GM23248 (cell line): ENCODE measurements at regions not wholly inside any gene's neighbourhood (a gene's known extent, or its start where the extent isn't known, plus 50 kb on each side); places are given as distances from the start of the nearest gene placed in this dataset.

Experiments
- DNase-seq: peaks from one replicate; pipeline ENCODE4 v3.0.0-alpha.2; 2015
- H2AFZ ChIP-seq: fragments of 200-600 bp; sonication (generic); 2 replicates; pipeline ENCODE4 v1.6.1; 2016; ENCODE audit warnings: antibody characterized with exemption
- H3F3A ChIP-seq: fragments of 200-600 bp; sonication (generic); 2 replicates; pipeline ENCODE4 v1.6.1; 2016; ENCODE audit warnings: mild to moderate bottlenecking, antibody characterized with exemption, mixed run types; ENCODE audit not compliant: insufficient read depth
- H3K27ac ChIP-seq: fragments of 200-600 bp; sonication (generic); 2 replicates; pipeline ENCODE4 v1.5.1; 2016; ENCODE audit warnings: mild to moderate bottlenecking
- H3K27me3 ChIP-seq: fragments of 200-600 bp; sonication (generic); replicated peaks from 2 replicates; pipeline ENCODE4 v1.6.1; 2016; ENCODE audit warnings: mild to moderate bottlenecking; ENCODE audit not compliant: insufficient read depth
- H3K36me3 ChIP-seq: fragments of 200-600 bp; sonication (generic); 2 replicates; pipeline ENCODE4 v1.6.1; 2016; ENCODE audit warnings: low read depth, mild to moderate bottlenecking
- H3K4me1 ChIP-seq: fragments of 200-600 bp; sonication (generic); 2 replicates; pipeline ENCODE4 v1.6.1; 2016; ENCODE audit warnings: mild to moderate bottlenecking; ENCODE audit not compliant: insufficient read depth
- H3K4me2 ChIP-seq: fragments of 200-600 bp; sonication (generic); one replicate; pipeline ENCODE4 v1.6.1; 2016; ENCODE audit warnings: mild to moderate bottlenecking; ENCODE audit not compliant: unreplicated experiment
- H3K4me3 ChIP-seq: fragments of 200-600 bp; sonication (generic); 2 replicates; pipeline ENCODE4 v1.5.1; 2016; ENCODE audit warnings: mild to moderate bottlenecking
- H3K79me2 ChIP-seq: fragments of 200-600 bp; sonication (generic); 2 replicates; pipeline ENCODE4 v1.6.1; 2016; ENCODE audit warnings: mild to moderate bottlenecking; ENCODE audit not compliant: insufficient read depth
- H3K9ac ChIP-seq: fragments of 200-600 bp; sonication (generic); 2 replicates; pipeline ENCODE4 v1.6.1; 2016; ENCODE audit warnings: mild to moderate bottlenecking
- H3K9me2 ChIP-seq: fragments of 200-600 bp; sonication (generic); 2 replicates; pipeline ENCODE4 v1.6.1; 2016; ENCODE audit warnings: mixed run types, mild to moderate bottlenecking, moderate library complexity; ENCODE audit not compliant: insufficient read depth
- H3K9me3 ChIP-seq: fragments of 200-600 bp; sonication (generic); one replicate; pipeline ENCODE4 v1.6.1; 2017; ENCODE audit warnings: low read depth
- H4K20me1 ChIP-seq: fragments of 200-600 bp; sonication (generic); 2 replicates; pipeline ENCODE4 v1.6.0; 2016; ENCODE audit not compliant: insufficient read depth
- EZH2 ChIP-seq: fragments of 200-600 bp; sonication (generic); IDR thresholded peaks from 2 replicates; pipeline ENCODE4 v1.6.1; 2018; ENCODE audit warnings: antibody characterized with exemption, mild to moderate bottlenecking; ENCODE audit not compliant: insufficient read depth, poor library complexity, severe bottlenecking
- EZH2phosphoT487 ChIP-seq: fragments of 200-600 bp; sonication (generic); IDR thresholded peaks from 2 replicates; pipeline ENCODE4 v1.6.1; 2018; ENCODE audit warnings: antibody characterized with exemption, moderate library complexity, mild to moderate bottlenecking, low read depth; ENCODE audit not compliant: insufficient read depth
- WGBS, 2 experiments: methylation state at CpG; one replicate each; pipeline ENCODE4 v1.1.6; 2015 to 2017; ENCODE audit warnings: low lambda C conversion rate in 2 of 2, low coverage in 1 of 2; ENCODE audit errors: missing lambda C conversion rate in 2 of 2; 5-methylcytosine and 5-hydroxymethylcytosine counted together
- in situ Hi-C: fragments of 300-500 bp; cut with MboI; formaldehyde crosslinking; loops from 2 replicates; pipeline ENCODE4 v1.15.0; 2020

GRCh38 chr1:218943371-218943770 lies 230.3 kb upstream of the LYPLAL1 start:
- 82 to 91% methylated on average over 2 of the region's 2 CpGs for WGBS, 2 experiments
- no peak overlapping the region for H2AFZ ChIP-seq
- no peak overlapping the region for H3K4me2 ChIP-seq
- in situ Hi-C loops = no loop called here
- TF ChIP-seq EZH2phosphoT487 (no peak), EZH2 (no peak)
- H3K9ac ChIP-seq = no peak overlapping the region
- no peaks in the 10 kb centered on the region for H3K9me3 ChIP-seq
- H3F3A ChIP-seq = peaks cover 14% of the 10 kb centered on the region
- no peak overlapping the region for H3K27ac ChIP-seq
- H3K79me2 ChIP-seq = no peaks in the 10 kb centered on the region
- no peaks in the 10 kb centered on the region for H3K36me3 ChIP-seq
- no peaks in the 10 kb centered on the region for H4K20me1 ChIP-seq
- no peak for DNase-seq
- H3K4me3 ChIP-seq = no peak overlapping the region
- no peaks in the 10 kb centered on the region for H3K27me3 ChIP-seq
- peaks cover 14% of the 10 kb centered on the region for H3K4me1 ChIP-seq
- 0 out of 2 replicates have a peak, but pooled peaks cover 4% of the 10 kb centered on the region for H3K9me2 ChIP-seq

GRCh38 chr1:218945050-218945449 lies 228.6 kb upstream of the LYPLAL1 start:
- no peak overlapping the region for H3K9ac ChIP-seq
- H3K79me2 ChIP-seq = no peaks in the 10 kb centered on the region
- no peak overlapping the region for H3K27ac ChIP-seq
- peaks cover 14% of the 10 kb centered on the region for H3F3A ChIP-seq
- H2AFZ ChIP-seq = no peak overlapping the region
- no peaks in the 10 kb centered on the region for H3K36me3 ChIP-seq
- no peak overlapping the region for H3K4me2 ChIP-seq
- no peaks in the 10 kb centered on the region for H4K20me1 ChIP-seq
- no peaks in the 10 kb centered on the region for H3K27me3 ChIP-seq
- H3K4me1 ChIP-seq = peaks cover 14% of the 10 kb centered on the region
- DNase-seq = peak; percentile 51
- WGBS, 2 experiments = 63 to 72% methylated on average over 1 of the region's 1 CpG
- in situ Hi-C loops = no loop called here
- H3K4me3 ChIP-seq = no peak overlapping the region
- H3K9me3 ChIP-seq = no peaks in the 10 kb centered on the region
- TF ChIP-seq EZH2phosphoT487 = no peak
- 0 out of 2 replicates have a peak, but pooled peaks cover 4% of the 10 kb centered on the region for H3K9me2 ChIP-seq

GRCh38 chr1:218946147-218946546 lies 227.5 kb upstream of the LYPLAL1 start:
- TF ChIP-seq EZH2phosphoT487 = no peak
- TF ChIP-seq EZH2 = no peak
- H3K27ac ChIP-seq = no peak overlapping the region
- no peaks in the 10 kb centered on the region for H3K36me3 ChIP-seq
- H3K4me2 ChIP-seq = no peak overlapping the region
- H3K79me2 ChIP-seq = no peaks in the 10 kb centered on the region
- peaks cover 14% of the 10 kb centered on the region for H3K4me1 ChIP-seq
- H3K27me3 ChIP-seq = no peaks in the 10 kb centered on the region
- 0 out of 2 replicates have a peak, but pooled peaks cover 4% of the 10 kb centered on the region for H3K9me2 ChIP-seq
- H3K9me3 ChIP-seq = no peaks in the 10 kb centered on the region
- H3K4me3 ChIP-seq = no peak overlapping the region
- 81 to 86% methylated on average over 2 of the region's 2 CpGs for WGBS, 2 experiments
- DNase-seq = no peak
- H2AFZ ChIP-seq = no peak overlapping the region
- H3F3A ChIP-seq = peaks cover 14% of the 10 kb centered on the region
- H4K20me1 ChIP-seq = no peaks in the 10 kb centered on the region
- no peak overlapping the region for H3K9ac ChIP-seq
- in situ Hi-C loops = no loop called here

- Histone ChIP-seq H3K4me2 (no peak overlapping the region), H3K9me2 (0 out of 2 replicates have a peak, but pooled peaks cover 4% of the 10 kb centered on the region), H3K9me3 (no peaks in the 10 kb centered on the region), H2AFZ (no peak overlapping the region), H3K27ac (no peak overlapping the region), H3K9ac (no peak overlapping the region), H3K4me1 (no peaks in the 10 kb centered on the region), H3K79me2 (no peaks in the 10 kb centered on the region), H3K36me3 (no peaks in the 10 kb centered on the region), H3K27me3 (no peaks in the 10 kb centered on the region), H4K20me1 (no peaks in the 10 kb centered on the region), H3K4me3 (no peak overlapping the region), H3F3A (no peaks in the 10 kb centered on the region)
- 80 to 84% methylated on average over 6 of the region's 6 CpGs for WGBS, 2 experiments
- DNase-seq = no peak
- TF ChIP-seq EZH2 = no peak
- TF ChIP-seq EZH2phosphoT487 = no peak
- in situ Hi-C loops = no loop called here
Observed at GRCh38 chr1:218948446-218948845, 225.2 kb upstream of the LYPLAL1 start.

GRCh38 chr1:218953386-218953785 lies 220.3 kb upstream of the LYPLAL1 start:
- no peak for DNase-seq
- in situ Hi-C loops = no loop called here

More at GRCh38 chr1:218953386-218953785, 220.3 kb upstream of the LYPLAL1 start:
- H3K4me2 ChIP-seq = no peak overlapping the region
- H2AFZ ChIP-seq = no peak overlapping the region
- no peaks in the 10 kb centered on the region for H3F3A ChIP-seq
- no peaks in the 10 kb centered on the region for H3K9me3 ChIP-seq
- no peak overlapping the region for H3K27ac ChIP-seq
- H3K4me3 ChIP-seq = no peak overlapping the region
- WGBS, 2 experiments = 20 to 45% methylated on average over 1 of the region's 1 CpG
- no peaks in the 10 kb centered on the region for H3K36me3 ChIP-seq
- no peak overlapping the region for H3K9ac ChIP-seq
- no peak for TF ChIP-seq EZH2phosphoT487
- no peak for TF ChIP-seq EZH2
- H3K79me2 ChIP-seq = no peaks in the 10 kb centered on the region
- H4K20me1 ChIP-seq = no peaks in the 10 kb centered on the region
- H3K4me1 ChIP-seq = no peaks in the 10 kb centered on the region
- no peaks in the 10 kb centered on the region for H3K9me2 ChIP-seq
- H3K27me3 ChIP-seq = no peaks in the 10 kb centered on the region
